ENCODE measurements at regions not wholly inside any gene's neighbourhood (a gene's known extent, or its start where the extent isn't known, plus 50 kb on each side); places are given as distances from the start of the nearest gene placed in this dataset.

DNA sequence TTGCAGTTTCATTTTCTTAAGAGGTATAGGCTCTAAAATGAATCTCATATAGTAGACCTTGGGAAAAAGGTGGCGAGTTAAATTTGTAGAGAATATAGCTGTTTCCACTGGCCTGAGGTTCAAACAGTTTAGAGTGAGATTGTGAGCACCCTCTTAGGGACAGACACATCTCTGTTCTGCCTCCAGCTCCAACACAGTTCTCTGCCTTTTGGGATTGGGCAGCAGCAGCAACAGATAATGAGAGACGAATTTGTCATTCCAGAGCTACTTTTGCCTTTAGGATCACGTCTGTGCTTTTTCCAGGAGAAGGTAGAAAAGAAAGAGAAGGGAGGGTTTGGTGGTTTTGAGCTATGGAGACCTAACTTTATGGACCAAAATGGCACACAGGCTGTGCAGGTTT lies 289.4 kb downstream of the PRL start:
- TF ChIP-seq CTCF (IDR thresholded peaks at IDR 0.05; ENCODE audit: low read depth, low read length, poor library complexity, severe bottlenecking) (no peak), EZH2phosphoT487 (IDR thresholded peaks at IDR 0.05; ENCODE audit: borderline replicate concordance, low read length) (no peak)

Data from DOHH2 (cell line).